HG02870 (cell line): ENCODE measurements at regions not wholly inside any gene's neighbourhood (a gene's known extent, or its start where the extent isn't known, plus 50 kb on each side); places are given as distances from the start of the nearest gene placed in this dataset.

Source experiments
- ATAC-seq: cut with Tn5 transposase; IDR thresholded peaks from one replicate; pipeline ENCODE4 v1.9.1; 2021; ENCODE audit warnings: mild to moderate bottlenecking, moderate library complexity; ENCODE audit not compliant: unreplicated experiment

GRCh38 chr3:43156812-43157455 lies 51.1 kb upstream of the POMGNT2 start:
- no peak for ATAC-seq

GRCh38 chr3:43155464-43156121 lies 49.7 kb upstream of the POMGNT2 start:
- no peak for ATAC-seq
